HG02852 (cell line): ENCODE measurements at regions not wholly inside any gene's neighbourhood (a gene's known extent, or its start where the extent isn't known, plus 50 kb on each side); places are given as distances from the start of the nearest gene placed in this dataset.

Source experiments
- ATAC-seq: cut with Tn5 transposase; IDR thresholded peaks from one replicate; pipeline ENCODE4 v1.9.1; 2021; ENCODE audit warnings: mild to moderate bottlenecking, moderate library complexity; ENCODE audit not compliant: unreplicated experiment

DNA sequence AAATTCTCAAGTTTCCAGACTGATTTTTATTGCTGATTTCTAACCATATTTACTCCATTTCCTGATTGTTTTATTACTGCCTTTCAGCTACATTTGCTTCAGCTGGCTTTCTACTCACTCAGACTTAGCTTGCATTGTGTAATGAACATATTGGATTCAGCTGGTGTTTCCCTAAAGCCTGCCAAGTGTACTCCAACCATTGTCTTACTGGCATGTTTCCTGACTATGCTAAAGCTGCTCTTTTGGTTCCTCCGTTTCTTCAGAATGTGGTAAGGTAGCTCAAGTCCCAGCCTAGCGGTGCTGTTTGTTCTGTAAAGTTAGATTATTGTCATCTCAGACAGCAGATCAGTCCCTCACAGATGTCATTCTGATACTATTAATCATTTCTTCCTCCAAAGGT lies 53.1 kb upstream of the GLRA2 start:
- ATAC-seq: no peak

GRCh38 chrX:14449773-14450172 lies 79.6 kb upstream of the GLRA2 start:
- no peak for ATAC-seq

DNA sequence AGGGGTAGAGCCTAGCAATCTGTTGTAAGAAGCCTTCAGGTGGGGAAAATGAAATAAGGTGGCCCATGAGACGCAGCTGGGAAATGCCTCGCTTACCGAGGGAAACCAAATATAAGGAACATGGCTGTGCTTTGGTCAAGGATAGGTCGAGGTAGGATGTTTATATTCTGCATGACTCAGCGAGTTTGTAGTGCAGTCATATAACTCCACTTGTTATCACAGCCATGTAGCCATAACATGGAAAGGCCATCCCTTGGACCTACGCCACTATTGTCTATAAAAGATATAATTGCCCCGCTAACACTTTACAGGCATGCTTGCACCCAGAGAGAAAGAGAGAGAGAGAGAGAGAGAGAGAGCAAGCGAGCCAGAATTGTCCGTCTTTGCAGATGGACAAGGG lies 80.9 kb upstream of the GLRA2 start:
- no peak for ATAC-seq

GRCh38 chrX:14440106-14440505 lies 89.2 kb upstream of the GLRA2 start:
- no peak for ATAC-seq

GRCh38 chrX:14427614-14428013 lies 101.7 kb upstream of the GLRA2 start:
- ATAC-seq: no peak

DNA sequence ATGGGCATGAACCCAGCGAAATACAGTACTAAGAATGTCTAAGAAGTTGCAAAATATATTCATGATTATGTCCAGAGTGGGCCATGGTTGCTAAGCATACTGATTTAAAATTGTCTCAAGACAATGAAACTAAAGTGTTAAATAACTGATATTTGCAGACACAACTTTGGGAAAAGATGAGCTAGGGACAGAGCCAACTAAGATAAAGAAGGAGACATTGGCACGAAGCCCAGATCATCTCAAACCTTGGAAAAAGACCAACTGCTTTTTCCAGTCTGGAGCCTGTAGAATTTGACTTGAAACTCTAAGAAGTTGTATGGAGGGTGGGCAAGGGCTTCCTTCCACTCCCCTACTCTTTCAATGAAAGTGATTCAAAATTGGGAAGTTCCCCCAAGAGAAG lies 108.5 kb upstream of the GLRA2 start:
- no peak for ATAC-seq

GRCh38 chrX:14412686-14413085 lies 116.7 kb upstream of the GLRA2 start:
- ATAC-seq: no peak

DNA sequence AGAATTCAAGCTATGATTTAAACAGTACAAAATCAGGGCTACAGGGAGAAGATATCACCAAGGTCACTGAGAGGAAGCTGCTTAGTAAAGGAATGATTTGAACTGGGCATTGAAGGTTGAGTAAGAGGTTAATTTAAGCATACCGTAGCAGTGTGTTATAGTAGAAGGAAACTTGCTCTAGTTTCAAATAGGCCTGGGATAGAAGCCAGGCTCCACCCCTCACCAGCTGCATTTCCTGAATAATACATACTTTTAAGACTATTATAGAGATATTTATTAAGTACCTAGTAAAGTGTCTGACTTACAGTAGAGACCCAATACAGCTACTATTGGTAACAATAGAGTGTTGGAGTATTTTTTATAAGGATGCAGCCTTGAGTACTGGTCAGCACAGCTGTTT lies 118.0 kb upstream of the GLRA2 start:
- ATAC-seq: no peak

- ATAC-seq: no peak
Measured at GRCh38 chrX:14409341-14409740, 120.0 kb upstream of the GLRA2 start.

GRCh38 chrX:14406225-14406624 lies 123.1 kb upstream of the GLRA2 start:
- no peak for ATAC-seq

DNA sequence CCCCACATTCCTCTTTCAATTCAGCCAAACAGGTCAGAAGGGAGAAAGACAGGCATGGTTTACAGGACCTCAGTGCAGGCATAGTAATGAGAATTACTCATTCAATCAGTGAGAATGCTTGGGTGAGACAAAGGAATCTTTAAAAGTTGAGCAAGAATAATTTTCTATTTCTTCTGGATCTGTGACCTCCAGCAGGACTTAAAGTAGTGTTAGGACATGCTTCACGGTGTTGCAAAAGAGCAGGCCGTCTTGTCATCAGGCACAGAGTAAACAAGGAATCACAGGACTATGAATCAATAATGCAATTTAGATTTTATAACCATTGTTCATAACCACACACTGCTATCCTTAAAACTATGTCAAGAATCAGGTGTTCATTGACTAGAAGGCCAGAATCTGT lies 130.6 kb upstream of the GLRA2 start:
- no peak for ATAC-seq

DNA sequence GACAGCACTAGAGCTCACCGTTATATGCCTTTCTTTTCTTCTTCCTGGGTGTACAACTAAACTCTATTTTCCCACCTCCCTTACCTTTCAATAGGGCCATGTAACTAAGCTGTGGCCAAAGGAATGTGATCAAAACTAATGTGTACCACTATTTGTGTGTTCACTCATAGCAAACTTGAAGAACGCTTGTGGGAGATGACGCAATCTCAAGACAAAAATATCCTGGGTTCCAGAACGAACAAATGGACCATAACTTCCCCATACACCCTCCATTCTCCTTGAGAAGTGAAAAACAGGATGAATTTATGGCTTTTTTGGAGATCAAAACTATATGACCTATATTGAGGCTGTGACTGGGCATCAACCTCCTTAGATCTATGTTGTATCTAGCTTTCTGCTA lies 139.7 kb upstream of the GLRA2 start:
- no peak for ATAC-seq

DNA sequence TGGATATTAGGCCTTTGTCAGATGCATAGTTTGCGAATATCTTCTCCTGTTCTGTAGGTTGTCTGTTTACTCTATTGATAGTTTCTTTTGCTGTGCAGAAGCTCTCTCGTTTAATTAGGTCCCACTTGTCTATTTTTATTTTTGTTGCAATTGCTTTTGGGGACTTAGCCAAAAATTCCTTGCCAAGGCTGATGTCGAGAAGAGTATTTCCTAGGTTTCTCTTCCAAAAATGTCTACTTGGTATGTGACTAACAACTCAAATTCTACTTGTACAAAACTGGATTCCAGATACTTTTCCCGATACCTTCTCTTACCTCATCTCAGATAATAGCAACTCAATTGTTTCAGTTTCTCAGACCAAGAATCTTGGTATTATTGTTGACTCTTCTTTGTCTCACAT lies 142.4 kb upstream of the GLRA2 start:
- no peak for ATAC-seq

DNA sequence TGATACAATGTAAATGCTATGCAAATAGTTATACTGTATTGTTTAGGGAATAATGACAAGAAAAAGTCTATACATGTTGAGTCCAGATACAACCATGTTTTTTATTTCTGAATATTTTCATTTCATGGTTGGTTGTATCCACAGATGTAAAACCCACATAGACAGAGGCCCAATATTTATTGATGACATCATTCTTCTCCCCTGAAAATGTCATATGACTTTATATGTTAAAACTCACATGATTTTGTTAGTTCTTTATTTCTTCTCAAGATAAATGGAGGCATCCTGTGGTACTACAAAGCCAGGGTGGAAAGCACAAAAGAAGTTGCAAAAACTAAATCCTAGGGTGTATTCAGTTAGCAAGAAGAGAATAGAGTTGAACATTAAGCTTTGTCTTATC lies 149.3 kb upstream of the GLRA2 start:
- ATAC-seq: no peak

- ATAC-seq: no peak
Measured at GRCh38 chrX:14377427-14377826, 151.9 kb upstream of the GLRA2 start.

DNA sequence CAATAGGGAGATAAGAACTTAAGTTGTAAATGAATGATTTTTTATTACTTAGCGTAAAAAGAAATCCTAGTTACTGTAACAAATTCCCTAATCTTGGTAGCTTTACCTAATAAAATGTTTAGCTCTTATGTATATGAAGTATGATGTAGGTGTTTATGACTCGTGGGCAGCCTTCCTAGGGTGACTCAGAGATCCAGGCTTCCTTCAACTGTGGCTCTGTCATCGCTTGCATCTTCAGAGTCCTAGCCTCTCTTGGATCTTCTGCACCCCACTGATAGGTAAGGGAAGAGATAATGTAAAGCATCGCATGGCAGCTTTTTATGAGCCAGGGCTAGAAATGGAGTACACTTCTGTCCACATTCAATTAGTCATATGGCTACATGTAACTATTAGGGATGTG lies 165.6 kb upstream of the GLRA2 start:
- ATAC-seq: no peak

GRCh38 chrX:14362721-14363120 lies 166.6 kb upstream of the GLRA2 start:
- no peak for ATAC-seq

DNA sequence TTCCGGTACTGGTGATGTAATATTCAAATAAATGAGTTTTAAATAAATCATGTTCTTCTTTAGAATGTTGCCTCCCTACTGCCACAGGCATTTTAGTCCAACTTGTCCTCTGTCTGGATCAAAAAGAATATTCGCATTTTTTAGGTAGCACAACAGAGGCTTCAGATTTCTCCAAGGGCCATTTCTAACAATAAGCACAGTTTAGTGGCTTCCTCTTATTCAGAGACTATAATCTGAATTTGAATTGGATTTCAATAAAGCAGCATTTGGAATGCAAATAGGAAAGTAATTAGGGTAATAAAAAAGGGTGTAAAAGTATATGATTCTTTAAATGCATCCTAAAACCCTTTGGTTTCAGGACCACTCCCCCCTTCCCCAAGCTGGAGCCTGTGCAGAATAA lies 167.9 kb upstream of the GLRA2 start:
- no peak for ATAC-seq

GRCh38 chrX:14359727-14360126 lies 169.6 kb upstream of the GLRA2 start:
- no peak for ATAC-seq

DNA sequence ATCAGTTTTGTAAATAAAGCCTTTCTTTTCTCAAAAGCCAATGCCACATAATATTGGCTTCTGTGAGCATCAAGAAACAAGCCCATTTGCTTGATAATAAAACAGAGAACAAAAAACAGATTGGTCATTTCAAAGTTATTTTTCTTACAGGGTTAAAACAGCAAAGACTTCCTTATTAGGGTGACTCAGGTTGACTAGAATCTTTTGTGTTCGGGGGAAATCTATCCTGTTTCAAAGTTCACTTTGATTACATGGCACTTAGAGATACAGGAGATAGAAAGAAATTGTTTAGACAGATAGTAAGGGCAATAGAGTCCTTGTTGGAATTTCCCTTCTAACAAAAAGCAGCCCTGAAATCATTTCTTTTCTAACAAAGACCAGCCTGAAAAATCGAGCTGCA lies 170.0 kb upstream of the GLRA2 start:
- no peak for ATAC-seq

GRCh38 chrX:14357314-14357713 lies 172.0 kb upstream of the GLRA2 start:
- ATAC-seq: no peak

GRCh38 chrX:14356401-14356800 lies 172.9 kb upstream of the GLRA2 start:
- ATAC-seq: no peak

- ATAC-seq: no peak
Measured at GRCh38 chrX:14355556-14355955, 173.8 kb upstream of the GLRA2 start.

DNA sequence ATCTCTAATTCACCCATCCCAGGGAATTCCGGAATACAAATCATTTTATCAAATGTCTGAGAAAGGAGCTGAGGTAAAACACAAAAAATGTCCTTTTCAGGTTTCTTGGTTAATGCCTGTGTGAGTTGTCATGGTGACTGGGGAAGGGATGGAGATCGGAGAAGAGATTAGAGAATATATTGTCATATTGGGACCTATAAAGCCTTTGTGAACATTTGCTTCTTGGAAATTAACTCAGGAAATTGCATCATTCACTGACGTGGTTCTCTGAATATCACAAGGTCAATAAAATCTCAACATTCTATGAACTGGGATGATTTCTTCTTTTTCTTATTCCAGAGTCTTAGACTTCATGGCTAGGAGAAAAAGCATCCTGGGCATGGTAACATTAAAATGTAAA lies 174.8 kb upstream of the GLRA2 start:
- no peak for ATAC-seq
